NCI-H69 (cell line): ENCODE measurements at regions not wholly inside any gene's neighbourhood (a gene's known extent, or its start where the extent isn't known, plus 50 kb on each side); places are given as distances from the start of the nearest gene placed in this dataset.
"Not testable (repeated sequence)": the region's sequence is repeated elsewhere in the genome, so short reads cannot be mapped to it uniquely, and the experiment has no call there.

ENCODE experiments used
- DNase-seq: peaks from one replicate; lab custom pipeline; 2025; lab: John Stamatoyannopoulos, UW

DNA sequence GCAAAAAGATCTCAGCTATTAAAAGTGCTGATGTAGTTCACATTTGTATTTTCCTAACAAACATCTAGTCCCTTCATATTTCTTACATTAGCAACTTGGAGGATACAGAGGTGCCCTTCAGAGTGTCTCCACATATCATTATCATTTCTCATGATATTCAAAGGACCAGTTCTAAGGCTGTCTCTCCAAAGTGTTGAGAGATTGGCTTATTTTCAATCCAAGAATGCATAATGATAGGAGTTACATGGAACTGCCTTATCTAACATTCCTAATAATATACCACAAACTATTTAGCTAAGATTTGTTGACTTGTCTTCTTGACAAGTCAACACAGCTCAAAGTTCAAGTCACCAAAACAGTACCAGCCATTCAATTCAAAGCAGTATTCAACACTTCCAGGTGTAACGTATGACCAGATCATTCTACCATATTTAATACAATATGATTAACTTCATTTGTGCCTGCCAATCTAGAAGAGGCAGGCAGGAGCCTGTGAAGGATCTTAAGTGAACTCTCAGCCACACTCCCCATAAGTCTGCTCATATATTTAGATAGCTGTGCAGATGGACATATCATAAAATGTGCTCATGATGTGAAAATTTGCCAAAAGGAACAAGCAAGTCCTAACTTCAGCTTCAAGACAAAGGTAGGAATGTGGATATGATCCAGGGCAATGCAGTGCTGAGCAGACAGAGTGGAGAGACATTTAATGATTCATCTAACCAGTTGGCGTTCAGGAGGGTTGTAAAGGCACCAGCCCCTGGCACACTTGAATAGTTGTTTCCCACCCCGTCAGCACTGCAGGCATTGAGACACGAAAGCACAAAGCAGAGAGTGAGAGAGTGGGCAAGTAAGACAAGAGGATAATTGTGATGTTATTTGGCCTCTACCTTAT lies 108.3 kb downstream of the MTERF1 start:
- no peak for DNase-seq

DNA sequence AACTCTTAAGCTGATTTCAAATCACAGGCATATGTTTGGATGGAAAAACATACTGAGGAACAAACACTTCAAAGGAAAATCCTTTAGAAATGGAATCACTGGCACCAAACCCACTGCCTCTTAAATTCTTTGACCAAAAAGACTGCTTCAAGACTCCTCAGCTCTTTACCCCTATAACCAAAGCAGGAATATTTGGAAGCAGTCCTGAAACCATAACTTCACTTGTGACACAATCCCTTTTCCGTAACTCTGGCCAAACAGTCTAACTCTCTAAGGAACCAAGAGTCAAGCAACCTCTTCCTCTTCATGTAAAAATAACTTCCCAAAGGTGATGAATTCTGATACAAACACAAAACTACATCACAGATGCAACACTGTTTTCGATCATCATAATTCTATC lies 104.3 kb downstream of the MTERF1 start:
- no peak for DNase-seq

DNA sequence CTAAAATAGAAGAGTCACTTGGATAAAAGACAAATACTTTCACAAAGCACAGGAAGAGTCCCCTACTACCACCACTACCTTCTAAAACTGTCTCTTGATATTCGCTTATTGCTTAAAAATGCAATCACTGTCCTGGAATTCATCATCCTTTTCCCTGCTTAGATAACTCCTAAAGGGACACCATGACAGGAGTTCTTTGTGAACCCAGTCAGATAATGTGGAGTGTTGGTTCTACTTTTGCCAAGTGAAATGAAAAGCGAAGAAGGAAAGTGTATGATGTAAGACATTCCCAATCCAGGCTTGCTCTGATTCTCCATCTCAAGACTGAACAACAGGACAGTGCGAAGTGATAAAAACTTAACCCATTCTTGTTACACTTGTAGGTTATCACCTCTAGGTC lies 103.0 kb downstream of the MTERF1 start:
- no peak for DNase-seq

DNA sequence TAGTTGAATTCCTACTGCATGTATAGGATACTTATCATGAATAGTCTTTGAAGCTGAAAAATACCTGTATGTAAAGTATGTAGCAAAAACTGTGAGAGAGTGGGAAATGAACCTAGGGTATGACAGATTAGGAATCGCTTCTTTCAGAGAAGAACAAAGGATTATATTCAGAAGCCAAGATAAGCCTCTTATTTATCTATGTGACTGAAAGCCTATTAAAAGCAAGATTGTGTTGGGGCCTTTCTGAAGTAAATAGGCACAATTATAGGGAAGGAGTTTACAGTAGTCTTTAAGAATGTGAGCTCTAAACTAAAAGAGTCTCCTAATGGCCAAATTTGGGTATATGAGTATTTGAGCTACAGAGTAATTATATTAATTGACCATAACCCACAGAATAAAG lies 102.1 kb downstream of the MTERF1 start:
- no peak for DNase-seq

DNA sequence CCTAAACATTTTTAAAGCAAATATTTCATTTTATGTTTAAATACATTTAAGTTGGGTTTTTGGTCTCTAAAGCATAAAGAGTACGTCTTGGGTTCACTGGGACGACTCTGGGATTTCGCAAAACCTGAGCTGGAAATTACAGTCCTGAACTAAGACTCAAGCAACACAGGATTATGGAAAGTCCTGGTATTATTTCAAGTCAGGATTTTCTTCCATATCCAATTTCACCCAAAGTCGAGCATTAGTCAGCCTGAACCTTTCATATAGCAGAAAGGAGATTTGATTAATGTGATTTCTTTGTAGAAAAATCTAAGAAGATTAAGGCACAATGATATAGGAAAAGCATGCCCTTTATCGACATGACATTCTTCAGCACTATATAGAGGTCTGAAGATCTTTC lies 100.0 kb downstream of the MTERF1 start:
- DNase-seq = no peak

DNA sequence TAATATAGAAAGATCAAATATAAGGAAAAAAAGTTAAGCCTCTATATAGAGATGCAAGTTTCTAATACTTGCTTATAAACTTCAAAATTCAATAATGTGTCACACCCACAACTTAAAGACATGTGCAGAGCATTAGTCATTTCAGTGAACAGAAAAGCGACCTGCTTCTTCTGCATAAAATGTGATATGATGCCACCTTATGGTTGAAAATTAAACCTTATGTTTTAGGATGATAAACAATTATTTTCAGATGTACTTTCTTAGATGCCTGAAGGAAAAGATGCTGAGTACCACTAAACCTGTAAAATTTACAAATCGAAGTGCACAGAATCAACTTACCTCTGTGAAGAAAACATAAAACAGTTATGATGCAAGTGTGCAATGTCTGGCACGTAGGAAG lies 96.0 kb downstream of the MTERF1 start:
- DNase-seq = peak; percentile 61

DNA sequence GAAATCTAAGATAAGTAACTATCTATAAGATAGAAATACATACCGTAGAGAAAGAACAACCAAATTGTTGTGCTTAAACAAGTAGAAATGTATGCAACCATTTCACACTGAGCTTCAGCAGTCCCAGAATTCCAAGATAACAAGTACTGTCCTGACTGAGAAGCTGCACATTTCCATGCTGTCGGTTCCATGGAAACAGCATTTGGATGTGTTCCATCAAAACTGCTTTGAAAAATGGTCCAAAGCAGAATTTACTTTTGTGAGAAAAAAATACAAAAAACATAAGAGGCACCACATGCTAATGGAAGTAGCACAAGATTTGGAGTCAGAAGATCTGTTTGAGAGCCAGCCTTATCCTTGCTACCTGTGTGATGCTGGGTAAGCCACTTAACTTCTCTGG lies 92.6 kb downstream of the MTERF1 start:
- DNase-seq = no peak

DNA sequence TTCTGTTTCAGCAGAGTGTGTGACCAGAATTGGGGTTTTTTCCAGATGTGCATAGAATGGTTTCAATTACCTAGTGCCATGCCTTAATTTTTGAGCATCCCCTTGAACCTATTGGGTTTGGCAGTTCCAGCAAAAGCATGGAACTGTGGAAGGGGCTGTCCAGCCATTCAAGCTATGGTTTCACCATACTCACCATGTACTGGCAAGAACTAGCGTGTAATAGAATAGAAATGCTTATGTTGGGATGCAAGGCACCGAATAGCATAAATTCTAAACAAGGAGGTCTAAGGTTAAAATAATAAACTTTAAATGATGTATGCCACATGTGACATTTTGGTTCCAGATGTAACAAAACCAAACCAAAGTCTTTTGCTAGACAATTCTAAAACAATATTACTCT lies 91.4 kb downstream of the MTERF1 start:
- no peak for DNase-seq

- no peak for DNase-seq
Measured at GRCh38 chr7:91789558-91789957, 90.9 kb downstream of the MTERF1 start.

GRCh38 chr7:91790646-91791045 lies 89.9 kb downstream of the MTERF1 start:
- not testable (repeated sequence) for DNase-seq

- DNase-seq = no peak
Measured at GRCh38 chr7:91796122-91796521, 84.4 kb downstream of the MTERF1 start.

- no peak for DNase-seq
Measured at GRCh38 chr7:91798425-91798824, 82.1 kb downstream of the MTERF1 start.

- DNase-seq = no peak
Measured at GRCh38 chr7:91800389-91800788, 80.1 kb downstream of the MTERF1 start.

- no peak for DNase-seq
Measured at GRCh38 chr7:91801331-91801983, 79.0 kb downstream of the MTERF1 start.

DNA sequence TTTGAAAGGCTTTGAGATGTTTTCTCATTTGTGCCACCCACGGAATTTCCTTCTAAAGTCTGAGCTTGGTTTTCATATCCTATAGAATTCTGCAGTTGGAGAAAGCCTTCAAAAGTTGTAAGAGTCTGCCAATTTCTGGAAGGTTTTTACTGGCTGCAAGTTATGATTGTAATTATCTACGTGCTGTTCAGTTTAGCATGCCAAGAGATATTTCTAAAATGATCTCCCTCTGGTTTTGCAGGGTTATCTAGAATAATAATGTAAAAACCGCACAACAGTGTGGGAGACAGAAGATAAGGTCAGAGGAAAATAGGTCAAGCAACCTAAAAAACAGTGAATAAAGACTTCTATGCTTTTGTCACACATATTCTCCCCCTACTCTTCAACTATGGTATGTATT lies 69.3 kb downstream of the MTERF1 start:
- no peak for DNase-seq

GRCh38 chr7:91811641-91812040 lies 68.9 kb downstream of the MTERF1 start:
- DNase-seq = no peak

DNA sequence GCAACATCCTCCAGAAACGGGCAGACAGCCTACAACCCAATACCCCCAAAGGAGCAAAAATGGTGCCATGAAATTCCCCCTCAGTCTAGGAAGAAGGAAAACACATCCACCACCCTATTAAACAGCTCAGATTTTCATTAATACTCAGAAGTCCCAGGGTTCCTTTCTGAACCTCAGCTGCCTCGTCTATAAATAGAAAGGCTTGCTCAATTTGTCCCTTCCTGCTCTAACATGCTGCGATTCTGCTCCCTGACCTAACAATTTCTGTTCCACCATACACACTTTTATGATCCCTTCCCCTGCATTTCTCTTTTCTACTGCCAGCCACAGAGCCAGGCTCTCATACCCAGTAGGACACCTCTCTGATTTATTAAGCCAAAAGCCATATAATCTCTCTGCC lies 68.1 kb downstream of the MTERF1 start:
- no peak for DNase-seq

GRCh38 chr7:91814189-91814588 lies 66.3 kb downstream of the MTERF1 start:
- DNase-seq = no peak
